Fibroblast of mammary gland (primary cell): ENCODE measurements at regions not wholly inside any gene's neighbourhood (a gene's known extent, or its start where the extent isn't known, plus 50 kb on each side); places are given as distances from the start of the nearest gene placed in this dataset.

Experiments
- DNase-seq: peaks from one replicate; pipeline ENCODE4 v3.0.0-alpha.2; 2010; ENCODE audit warnings: low read depth
- H3K4me3 ChIP-seq: 2 replicates; pipeline ENCODE4 v1.5.1; 2011; ENCODE audit warnings: low read depth, mild to moderate bottlenecking, low read length, moderate library complexity; ENCODE audit not compliant: control insufficient read depth
- CTCF ChIP-seq: conservative IDR thresholded peaks from 2 replicates; pipeline ENCODE4 v1.5.1; 2011; ENCODE audit warnings: low read depth, low read length, inconsistent platforms; ENCODE audit not compliant: control insufficient read depth, insufficient read depth

GRCh38 chr16:5510819-5511370 is 413.3 kb upstream of the EEF2KMT start:
- no peak overlapping the region for H3K4me3 ChIP-seq
- no peak for DNase-seq
- no peak for TF ChIP-seq CTCF

- no peak for TF ChIP-seq CTCF
- no peak overlapping the region for H3K4me3 ChIP-seq
- no peak for DNase-seq
These were observed 412.2 kb upstream of the EEF2KMT start for GRCh38 chr16:5509794-5510193.

GRCh38 chr16:5509336-5509735 is 411.7 kb upstream of the EEF2KMT start:
- no peak for DNase-seq
- no peak overlapping the region for H3K4me3 ChIP-seq

GRCh38 chr16:5508371-5508770 is 410.8 kb upstream of the EEF2KMT start:
- no peak for TF ChIP-seq CTCF
- DNase-seq = no peak
- H3K4me3 ChIP-seq = no peak overlapping the region

More at GRCh38 chr16:5509336-5509735, 411.7 kb upstream of the EEF2KMT start:
- TF ChIP-seq CTCF = no peak

- no peak for DNase-seq
- TF ChIP-seq CTCF = no peak
- H3K4me3 ChIP-seq = no peak overlapping the region
These were observed 408.4 kb upstream of the EEF2KMT start for GRCh38 chr16:5506021-5506420.

- no peak overlapping the region for H3K4me3 ChIP-seq
- DNase-seq = no peak
- TF ChIP-seq CTCF = no peak
These were observed 407.7 kb upstream of the EEF2KMT start for GRCh38 chr16:5505091-5505887.
